NCI-H1092 treated with DMSO at 0.1 percent for 48 hours (cell line): ENCODE measurements at regions not wholly inside any gene's neighbourhood (a gene's known extent, or its start where the extent isn't known, plus 50 kb on each side); places are given as distances from the start of the nearest gene placed in this dataset.

Experiments used
- DNase-seq: peaks from one replicate; lab custom pipeline; 2025; lab: John Stamatoyannopoulos, UW

DNA sequence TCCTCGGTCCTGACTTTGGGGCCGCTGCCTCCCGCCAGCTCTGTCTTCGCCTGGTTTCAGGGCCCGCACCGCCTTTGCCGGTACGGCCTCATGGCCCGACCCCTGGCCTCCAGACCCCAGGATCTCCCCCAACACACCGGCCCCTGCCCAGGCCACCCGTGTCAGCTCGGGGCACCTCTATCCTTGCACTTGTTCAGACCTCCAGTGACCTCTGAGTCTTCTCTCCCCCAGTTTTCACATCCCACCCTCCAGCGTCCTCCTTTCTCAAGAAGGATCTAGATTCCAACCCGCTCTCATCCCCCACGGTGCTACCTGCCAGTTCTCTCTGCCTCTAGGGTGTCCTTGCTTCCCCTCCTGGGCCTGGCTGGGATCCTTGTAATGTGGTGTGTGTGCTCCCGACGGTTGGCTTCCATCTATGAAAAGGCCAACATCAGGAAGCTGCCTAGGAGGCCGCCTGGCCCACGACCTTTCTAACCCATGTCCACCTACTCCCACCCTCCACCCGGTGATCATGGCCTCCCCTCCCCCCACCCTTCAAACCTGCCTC, 61.1 kb downstream of the SPATA31C2 start:
- DNase-seq: no peak

DNA sequence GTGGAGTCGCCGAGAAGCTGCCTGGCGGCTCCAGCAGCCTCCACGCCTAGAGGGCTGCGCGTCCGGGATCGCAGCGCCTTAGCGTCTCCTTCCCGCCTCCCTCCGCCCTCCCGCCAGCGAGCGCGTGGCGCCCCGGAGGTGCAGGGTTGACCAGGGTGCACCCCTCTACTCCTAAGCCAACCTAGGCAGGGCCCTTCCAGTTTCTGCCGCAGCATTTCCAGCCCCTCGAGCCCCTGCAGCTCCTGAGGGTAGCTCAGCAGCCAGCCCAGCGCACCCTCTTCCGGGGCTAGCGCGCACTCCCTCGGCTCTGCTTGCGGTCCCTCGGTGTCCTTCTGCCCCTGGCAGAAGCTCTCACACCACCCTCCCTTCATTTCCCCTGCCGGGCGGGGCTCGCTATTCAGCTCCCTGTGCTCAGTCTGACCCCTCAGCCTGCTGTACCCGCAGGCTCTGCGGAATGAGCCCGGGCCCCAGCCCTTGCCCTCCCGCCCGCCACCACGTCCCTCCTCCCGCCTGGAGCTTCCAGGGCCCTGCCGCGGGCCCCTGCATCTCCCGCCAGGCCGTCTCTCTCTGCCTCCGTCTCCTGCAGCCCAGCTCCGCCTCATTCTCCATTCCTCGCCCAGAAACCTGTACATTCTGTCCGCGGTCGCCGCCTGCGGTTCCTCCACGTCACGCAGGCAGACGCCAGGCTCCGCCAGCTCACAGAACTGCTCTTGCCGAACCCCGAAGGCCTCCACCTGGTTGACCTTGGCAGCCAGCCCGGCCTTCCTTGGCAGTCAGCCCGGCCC, 61.8 kb downstream of the SPATA31C2 start:
- DNase-seq: peak; percentile 89

DNA sequence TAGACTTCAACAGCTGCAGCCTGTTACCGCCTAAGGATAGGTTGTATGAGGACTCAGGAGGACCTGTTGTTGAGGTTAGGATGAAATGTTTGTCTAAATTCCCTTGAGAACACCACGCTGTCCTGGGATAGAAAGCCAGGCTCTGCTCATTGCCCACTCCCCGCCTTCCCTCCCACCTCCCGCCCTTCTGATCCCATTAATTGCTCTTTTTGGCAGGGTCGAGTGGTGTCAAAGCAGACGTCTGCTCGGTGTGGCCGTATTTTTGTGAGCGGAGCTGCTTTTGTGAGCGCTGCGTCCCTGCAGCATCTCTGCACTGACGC, 62.3 kb downstream of the SPATA31C2 start:
- DNase-seq: peak; percentile 82

DNA sequence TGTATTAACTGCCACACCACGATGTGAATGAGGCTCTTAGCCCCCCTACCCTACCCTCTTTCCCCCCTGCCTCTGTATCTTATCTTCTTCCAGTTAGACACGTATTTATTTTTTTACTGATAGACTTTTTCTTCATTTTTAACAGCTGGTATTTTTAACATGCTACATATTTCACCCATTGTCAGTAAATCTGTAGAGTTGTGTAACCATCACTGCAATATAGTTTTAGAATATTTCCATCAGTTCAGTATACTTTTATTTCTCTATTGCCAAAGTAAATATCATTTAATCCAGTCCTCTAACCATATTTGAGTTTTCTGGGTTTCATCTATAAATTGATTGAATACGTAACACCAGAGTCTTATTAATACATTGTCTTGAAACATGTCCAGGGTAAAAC, 62.8 kb downstream of the SPATA31C2 start:
- no peak for DNase-seq

DNA sequence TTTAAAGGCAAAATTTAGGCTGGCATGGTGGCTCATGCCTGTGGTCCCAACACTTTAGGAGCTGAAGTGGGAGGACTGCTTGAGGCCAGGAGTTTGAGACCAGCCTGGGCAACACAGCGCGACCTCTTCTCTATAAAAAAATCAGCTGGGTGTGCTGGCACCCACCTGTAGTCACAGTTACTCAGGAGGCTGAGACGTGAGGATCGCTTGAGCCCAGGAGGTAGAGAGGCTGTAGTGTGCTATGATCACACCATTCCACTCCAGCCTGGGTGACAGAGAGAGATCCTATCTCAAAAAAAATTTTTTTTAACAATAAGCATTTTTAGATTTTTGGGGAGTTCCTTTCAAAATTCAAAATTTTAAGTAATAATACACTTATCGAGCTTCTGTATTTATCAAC, 63.3 kb downstream of the SPATA31C2 start:
- no peak for DNase-seq

DNA sequence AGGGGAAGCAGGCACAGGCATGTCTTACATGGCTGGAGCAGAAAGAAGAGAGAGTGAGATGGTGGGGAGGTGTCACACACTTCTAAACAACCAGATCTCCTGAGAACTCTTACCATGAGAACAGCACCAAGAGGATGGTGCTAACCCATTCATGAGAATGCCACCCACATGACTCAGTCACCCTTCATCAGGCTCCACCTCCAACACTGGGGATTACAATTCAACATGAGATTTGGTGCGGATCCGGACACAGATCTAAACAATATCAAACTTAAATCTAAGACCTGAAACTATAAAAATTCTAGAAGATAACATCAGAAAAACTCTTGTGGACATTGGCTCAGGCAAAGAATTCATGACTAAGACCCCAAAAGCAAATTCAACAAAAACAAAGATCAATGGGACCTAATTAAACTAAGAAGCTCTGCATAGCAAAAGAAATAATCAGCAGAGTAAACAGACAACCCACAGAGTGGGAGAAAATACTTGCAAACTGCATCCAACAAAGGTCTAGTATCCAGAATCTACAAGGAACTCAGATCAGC, 65.4 kb downstream of the SPATA31C2 start:
- no peak for DNase-seq

DNA sequence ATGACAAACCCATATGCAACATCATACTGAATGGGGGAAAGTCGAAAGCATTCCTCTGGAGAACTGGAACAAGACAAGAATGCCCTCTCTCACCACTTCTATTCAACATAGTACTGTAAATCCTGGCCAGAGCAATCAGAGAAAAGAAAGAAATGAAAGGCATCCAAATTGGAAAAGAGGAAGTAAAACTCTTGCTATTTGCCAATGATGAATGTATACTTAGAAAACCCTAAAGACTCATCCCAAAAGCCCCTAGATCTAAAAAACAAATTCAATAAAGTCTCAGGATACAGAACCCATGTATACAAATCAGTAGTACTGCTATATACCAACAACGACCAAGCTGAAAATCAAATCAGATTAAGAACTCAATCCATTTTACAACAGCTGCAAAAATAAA, 66.9 kb downstream of the SPATA31C2 start:
- DNase-seq: no peak

DNA sequence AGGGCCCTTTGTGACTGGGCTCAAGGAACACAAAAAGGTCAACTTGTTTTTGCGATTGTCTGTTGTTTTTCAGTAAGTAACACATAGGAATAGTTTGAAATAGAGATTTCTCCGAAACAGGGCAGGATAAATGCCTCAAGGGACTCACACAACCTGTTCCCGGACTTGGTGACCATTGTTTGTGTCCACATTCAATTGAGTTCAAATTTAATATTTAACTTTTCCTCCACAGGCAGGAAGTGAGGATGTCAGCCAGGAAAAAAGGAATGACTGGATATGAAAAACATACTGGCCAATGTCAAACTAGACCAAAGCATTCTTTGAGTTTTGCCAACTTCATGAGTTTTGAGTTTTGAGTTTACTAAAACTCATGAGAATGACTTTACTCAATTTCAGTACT, 72.7 kb downstream of the SPATA31C2 start:
- DNase-seq: no peak

DNA sequence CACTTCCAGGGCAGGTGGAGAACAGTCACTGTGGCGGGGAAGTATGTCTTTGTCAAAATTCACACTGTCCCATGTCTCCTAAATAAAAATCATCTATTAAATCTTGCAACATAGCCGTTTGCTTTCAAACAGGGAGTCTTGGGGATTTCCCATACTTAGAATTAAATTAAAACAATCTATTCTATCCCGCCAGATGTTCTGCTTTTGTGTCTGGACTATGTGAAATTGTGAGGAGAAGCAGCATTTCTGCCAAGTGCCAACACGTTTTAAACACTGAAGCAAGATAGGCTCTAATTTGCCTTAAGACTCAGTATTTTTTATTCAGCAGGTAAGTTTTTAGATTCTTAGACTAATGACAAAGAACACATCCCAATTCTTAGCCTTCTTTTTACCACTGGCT, 73.7 kb downstream of the SPATA31C2 start:
- no peak for DNase-seq

DNA sequence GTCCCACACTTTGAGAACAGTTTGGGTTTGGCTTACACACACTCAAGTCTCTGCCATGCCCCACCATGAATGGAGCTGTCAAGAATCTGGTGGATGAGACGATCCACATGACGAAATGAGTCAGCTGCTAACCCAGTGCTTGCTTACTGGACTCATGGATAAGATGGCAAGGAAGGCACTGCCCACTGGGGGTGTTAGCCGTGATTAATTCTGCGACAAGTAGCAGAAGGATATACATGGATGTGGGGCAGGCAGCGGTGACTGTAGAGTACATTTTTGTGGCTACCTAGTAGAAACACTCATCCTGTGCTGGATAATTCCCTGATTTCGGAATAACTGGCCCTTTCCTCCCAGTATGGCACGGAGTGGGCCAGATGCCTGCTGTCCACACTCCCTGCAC, 77.5 kb downstream of the SPATA31C2 start:
- no peak for DNase-seq

DNA sequence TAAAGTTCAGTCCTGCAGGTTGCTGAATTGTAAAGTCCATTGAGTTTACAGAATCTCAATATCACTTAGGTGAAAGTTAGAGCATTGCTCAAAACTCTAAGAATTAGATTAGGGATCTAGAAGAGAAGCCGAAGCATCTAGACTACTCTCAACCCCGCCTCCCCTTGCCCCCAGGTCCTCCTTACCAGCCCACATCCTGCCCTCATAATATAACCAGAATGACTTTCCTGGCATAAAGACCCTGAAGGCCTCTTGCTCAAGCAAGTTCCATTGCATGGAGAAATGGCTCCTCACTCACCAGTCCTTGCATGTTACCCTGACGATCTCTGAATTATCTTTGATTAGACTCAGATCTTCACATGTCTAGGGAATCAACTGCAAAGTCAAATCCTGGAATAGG, 78.8 kb downstream of the SPATA31C2 start:
- no peak for DNase-seq

DNA sequence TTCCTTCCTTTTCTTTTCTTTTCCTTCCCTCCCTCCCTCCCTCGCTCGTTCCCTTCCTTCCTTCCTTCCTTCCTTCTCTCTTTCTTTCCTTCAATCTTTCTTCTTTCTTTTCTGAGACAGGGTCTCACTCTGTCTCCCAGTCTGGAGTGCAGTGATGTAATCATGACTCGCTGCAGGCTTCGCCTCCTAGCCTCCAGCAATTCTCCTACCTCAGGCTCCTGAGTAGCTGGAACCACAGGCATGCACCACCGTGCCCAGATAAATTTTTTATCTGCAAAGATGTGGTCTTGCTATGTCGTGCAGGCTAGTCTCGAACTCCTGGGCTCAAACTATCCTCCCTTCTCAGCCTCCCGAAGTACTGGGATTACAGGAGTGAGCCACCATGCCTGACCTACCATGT, 81.4 kb downstream of the SPATA31C2 start:
- no peak for DNase-seq

DNA sequence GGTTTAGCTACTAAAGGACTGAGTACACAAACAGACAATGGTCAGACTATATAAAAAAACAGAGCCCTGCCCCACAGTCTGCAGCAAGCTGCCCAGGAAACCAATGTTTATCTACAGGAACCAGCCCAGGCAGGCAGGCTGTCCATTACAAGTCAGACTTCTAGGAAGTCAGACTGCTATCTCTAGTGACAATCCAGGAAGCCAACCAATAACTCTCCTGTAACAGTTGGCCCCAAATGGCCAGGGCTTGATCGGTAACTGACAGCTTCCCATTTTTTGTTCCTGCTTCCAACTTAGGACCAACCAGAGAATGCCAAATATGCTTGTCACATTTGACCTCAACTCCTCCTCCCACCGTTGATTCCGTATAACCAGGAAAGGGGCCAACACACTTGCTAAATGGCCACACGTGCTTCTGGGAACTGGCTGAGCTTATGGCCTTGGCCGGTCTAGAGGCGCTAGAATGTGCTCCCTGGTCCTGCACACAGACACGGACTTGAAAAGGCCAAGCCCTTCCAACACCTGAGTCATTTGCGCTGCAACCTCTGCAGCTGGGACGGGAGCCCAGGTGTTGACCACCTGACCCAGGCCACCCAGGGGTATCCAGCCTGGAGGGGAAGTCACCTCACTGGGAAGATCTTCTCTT, 79.6 kb upstream of the CDK20 start:
- no peak for DNase-seq

DNA sequence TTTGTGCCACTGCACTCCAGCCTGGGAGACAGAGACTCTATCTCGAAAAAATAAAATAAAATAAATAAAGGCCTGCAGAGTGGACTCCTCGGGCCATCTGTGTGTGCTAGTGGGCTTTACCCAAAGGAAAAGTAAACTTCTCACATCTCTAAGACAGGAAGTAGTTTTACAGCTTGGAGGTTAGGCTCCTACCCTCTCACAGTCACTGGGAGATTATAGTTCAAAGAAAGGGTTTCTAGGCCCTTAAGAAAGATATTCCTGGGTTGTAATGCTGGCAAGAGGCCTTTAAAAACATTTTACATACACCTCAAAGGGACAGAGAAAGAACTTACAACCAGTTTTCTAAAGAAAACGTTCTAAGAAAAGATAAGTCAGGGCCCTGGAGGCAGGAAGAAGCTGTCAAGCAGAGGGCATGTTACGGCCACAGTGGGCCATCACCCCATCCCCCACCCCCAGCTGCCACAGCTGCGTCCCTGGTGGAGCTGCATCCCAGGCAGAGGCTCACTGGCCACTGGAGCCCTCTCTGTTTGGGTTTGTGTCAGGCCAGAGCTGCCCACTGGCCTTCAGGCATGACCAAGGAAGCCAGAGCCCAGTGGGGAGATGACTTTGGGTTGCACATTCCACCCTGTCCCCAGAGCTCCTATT, 78.1 kb upstream of the CDK20 start:
- no peak for DNase-seq

DNA sequence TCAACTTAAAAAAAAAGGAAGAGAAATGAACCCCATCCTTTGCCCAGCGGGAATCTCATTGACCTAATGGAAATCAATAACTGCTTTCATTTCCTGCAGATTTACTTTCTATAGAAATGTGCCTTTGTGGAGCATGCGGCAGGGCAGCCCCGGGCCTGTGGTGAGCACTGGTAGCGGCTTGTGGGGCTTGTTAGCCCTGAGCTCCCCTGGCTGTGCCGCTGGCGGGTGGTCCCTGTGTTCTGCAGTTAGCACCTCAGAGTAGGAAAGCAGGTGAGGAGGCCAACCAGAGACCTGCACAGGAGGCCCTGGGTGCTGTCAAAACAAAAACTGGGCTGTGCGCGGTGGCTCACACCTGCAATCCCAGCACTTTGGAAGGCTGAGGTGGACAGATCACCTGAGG, 76.8 kb upstream of the CDK20 start:
- DNase-seq: no peak

DNA sequence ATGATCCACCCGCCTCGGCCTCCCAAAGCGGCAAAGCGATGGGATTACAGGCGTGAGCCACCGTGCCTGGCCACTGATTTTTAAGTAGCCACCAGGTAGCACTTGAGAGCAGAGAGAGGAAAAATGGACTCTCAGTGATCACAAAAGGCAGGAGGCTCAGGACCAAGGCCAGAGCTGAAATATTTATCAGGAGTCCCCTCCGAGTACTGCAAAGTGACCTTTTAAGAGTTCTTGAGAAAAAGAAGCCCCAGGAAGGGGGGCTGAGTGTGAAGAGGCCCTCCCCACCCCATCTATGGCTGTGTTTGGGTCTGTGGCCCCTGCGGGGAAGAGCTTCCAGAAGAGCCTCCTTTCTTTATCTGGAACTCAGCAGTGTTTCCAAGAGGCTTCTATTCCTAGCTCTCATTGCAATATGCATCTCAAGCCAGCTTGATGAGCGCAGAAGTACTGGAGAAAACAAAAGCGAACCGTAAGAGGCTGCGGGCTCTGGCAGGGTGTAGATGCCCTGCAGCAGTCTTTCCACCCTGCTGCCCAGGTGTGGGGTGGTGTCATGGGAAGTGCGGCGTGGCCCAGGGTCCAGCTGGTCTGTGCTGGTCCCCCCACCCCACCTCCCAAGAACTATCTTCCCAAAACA, 75.5 kb upstream of the CDK20 start:
- DNase-seq: no peak

DNA sequence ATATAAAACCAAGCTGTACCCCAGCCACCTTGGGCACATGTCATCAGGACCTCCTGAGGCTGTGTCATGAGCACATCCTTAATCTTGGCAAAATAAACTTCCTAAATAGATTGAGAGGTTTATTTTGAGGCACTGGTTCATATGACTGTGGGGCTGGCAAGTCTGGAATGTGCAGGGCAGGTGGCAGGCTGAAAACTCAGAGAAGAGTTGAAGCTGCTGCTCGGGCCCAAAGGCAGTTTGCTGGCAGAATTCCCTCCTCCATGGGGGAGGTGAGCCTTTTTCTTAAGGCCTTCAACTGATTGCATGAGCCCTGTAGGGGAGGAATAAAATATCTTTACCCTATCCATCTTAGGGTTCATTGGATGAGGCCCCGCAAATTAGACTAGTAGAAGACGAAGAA, 72.2 kb upstream of the CDK20 start:
- DNase-seq: no peak

DNA sequence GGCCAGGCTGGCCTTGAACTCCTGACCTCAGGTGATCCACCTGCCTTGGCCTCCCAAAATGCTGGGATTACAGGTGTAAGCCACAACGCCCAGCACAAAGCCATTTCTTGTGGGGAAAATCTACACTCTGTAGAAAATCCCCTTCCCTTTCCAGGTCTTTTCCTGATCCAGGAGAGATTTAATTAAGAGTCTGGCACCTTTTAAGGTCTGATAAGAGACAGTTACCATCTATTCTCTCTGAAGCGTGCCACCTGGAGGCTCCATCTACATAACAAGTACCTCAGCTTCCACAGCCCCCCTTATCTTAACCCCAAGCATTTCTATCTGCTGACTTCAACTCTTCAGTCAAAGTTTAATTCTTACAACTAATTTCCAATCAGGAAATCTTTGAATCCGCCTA, 71.4 kb upstream of the CDK20 start:
- no peak for DNase-seq

DNA sequence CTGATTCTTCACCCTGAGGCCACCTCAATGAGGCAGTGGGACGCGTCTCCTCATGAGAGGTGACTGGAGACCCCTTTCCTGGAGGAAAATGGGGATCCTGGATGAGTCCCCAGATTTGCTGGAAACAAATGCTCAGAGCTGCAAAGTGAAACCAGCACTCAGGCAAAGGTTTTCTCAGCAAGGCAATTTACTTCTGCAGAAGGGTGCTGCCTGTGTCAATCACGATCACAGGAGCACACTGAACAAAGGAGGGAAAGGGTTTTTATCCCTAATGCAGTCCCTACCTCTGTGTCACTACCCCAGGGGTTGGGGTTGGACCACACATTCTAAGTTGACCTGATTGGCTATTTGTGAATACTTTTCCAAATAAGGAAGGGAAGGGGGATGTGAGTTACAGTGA, 69.9 kb upstream of the CDK20 start:
- DNase-seq: no peak

DNA sequence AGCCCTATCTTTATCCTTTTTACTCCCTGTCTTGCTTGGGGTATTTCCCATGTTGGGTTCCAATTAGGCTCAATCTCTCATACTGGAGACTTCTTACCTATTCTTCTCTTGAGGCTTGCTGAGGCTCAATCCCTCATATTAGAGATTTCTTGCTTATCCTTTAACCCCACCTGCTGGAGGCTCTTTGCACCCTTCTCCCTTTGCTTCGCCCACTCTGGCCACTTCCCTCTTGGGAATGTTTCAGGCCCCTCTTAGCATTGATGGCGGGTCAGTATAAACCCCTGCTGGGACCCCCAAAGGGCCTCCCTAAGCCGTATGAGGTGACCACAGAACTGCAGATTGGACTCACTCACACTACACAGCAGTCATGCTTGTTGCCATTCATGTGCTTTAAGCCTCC, 69.3 kb upstream of the CDK20 start:
- DNase-seq: no peak

DNA sequence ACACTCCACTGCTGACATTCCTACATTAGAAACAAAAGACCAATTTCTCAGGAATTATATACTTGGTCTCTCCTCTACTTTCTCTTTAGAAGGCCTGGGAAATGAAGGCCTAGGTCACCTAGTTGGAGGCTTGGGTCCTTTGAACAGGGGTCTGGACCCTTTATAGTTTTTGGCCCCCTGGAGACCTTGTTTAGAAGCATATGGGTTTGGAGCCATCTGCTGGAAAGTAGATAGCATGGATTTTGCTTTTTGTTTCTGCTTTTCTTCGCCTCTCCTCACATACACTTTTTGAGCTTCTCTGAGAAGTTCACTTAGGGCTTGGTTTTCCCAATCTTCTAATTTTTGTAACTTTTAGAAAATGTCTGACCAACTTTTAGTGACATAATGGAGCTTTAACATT, 67.1 kb upstream of the CDK20 start:
- DNase-seq: no peak

DNA sequence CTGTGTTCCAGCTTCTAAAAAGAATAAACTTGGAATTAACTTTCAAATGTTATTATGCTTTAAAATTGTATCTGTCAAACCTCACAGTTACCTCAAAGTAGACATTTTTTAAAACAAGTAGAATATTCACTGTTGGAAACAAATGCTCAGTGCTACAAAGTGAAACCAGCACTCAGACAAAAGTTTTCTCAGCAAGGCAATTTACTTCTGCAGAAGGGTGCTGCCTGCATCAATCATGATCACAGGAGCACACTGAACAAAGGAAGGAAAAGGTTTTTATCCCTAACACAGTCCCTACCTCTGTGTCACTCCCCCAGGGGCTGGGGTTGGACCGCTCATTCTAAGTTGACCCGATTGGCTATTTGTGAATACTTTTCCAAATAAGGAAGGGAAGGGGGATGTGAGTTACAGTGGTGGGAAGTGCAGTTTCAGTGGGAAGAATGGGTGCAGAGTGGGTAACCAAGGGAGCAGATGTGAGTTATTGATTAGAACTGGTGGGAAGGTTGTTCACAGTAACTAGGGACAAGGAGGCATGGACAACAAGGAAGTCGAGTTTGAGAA, 63.0 kb upstream of the CDK20 start:
- no peak for DNase-seq
